Mesodermal cell (in vitro differentiated cells): ENCODE measurements at regions not wholly inside any gene's neighbourhood (a gene's known extent, or its start where the extent isn't known, plus 50 kb on each side); places are given as distances from the start of the nearest gene placed in this dataset.

Experiments used
- H3K27ac ChIP-seq: 2 replicates; pipeline ENCODE4 v1.7.0; 2013; ENCODE audit warnings: mild to moderate bottlenecking, low read depth, low read length, moderate library complexity; ENCODE audit not compliant: severe bottlenecking
- H3K36me3 ChIP-seq: 2 replicates; pipeline ENCODE4 v1.7.1; 2013; ENCODE audit warnings: mild to moderate bottlenecking, low read length, moderate library complexity; ENCODE audit not compliant: control insufficient read depth, insufficient read depth
- H3K4me1 ChIP-seq: one replicate; pipeline ENCODE4 v1.7.1; 2013; ENCODE audit warnings: mild to moderate bottlenecking, low read length; ENCODE audit not compliant: insufficient read depth, control insufficient read depth, poor library complexity, severe bottlenecking
- H3K4me3 ChIP-seq: 2 replicates; pipeline ENCODE4 v1.7.0; 2013; ENCODE audit warnings: low read length, control low read depth, mild to moderate bottlenecking; ENCODE audit not compliant: insufficient read depth, poor library complexity, severe bottlenecking; ENCODE audit errors: extremely low read depth
- H3K9me3 ChIP-seq: 2 replicates; pipeline ENCODE4 v1.7.1; 2013; ENCODE audit warnings: mild to moderate bottlenecking, low read length, moderate library complexity; ENCODE audit not compliant: control insufficient read depth
- WGBS, 2 experiments: methylation state at CpG; one replicate each; pipeline ENCODE4 v1.1.5; 2013; ENCODE audit warnings: missing lambda C conversion rate in 2 of 2; ENCODE audit not compliant: insufficient coverage in 2 of 2; 5-methylcytosine and 5-hydroxymethylcytosine counted together

DNA sequence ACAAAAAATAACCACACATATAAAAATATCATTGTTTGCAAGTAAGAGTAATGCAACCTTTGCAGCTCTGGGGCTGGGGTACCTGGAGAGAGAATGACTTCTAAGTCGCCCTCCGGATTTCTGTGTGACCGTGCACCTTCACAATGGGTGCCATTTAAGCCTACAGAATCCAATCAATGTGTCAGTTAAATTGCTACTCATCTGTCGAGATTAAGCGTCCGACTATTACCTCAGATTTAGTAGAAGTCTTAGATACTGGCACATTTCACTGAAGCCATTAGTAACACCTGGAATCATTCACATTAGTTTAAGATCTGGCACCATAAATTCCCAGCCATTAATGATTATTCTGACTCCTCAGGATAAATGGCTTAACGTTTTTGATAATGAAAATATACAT is 507.3 kb upstream of the MGMT start:
- H3K36me3 ChIP-seq: no peaks in the 10 kb centered on the region
- WGBS, 2 experiments: 92 to 93% methylated on average over 6 of the region's 7 CpGs
- H3K4me3 ChIP-seq: no peak overlapping the region
- H3K4me1 ChIP-seq: no peaks in the 10 kb centered on the region
- H3K9me3 ChIP-seq: no peaks in the 10 kb centered on the region
- H3K27ac ChIP-seq: no peak overlapping the region

DNA sequence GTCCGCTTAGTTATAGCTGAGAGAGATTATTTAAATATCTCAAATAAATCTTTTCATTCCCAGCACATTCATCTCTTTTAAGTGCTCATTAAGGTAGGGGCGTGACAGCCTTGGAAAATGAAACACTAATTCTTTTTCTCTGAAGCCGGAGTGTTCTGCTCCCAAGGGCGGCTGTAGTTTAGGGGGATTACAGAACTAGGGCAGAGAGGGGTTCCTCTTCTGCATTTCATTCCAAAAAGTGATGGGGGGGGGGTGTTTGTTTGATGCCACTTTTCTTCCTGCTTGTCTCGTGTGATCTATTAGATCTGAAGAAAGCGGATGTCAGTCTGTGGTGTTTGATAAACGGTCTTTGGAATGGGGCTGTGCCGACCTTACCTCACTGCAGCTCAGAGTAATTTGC is 506.5 kb upstream of the MGMT start:
- Histone ChIP-seq H3K4me1 (no peaks in the 10 kb centered on the region), H3K4me3 (no peak overlapping the region), H3K36me3 (no peaks in the 10 kb centered on the region), H3K9me3 (no peaks in the 10 kb centered on the region), H3K27ac (no peak overlapping the region)
- WGBS, 2 experiments: 89 to 100% methylated on average over 3 to 4 of the region's 8 CpGs

DNA sequence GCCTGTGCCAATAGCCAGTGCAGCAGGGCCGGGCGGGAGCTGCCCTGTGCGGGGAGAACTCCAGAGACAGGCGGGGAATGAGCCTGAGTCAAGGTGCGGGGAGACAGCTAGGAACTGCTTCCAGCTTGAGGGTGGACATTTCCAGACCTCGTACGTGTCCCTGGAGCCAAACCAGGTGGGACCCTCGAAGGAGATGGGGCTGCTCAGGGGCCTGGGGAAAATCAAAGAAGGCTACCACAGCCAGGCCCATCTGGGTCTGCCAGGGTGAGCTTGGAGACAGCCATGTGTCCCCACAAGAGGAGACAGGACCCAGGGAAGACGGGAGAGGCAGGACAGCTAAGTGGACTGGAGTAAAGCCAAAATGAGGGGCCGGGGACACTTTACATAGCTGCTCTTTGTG is 504.9 kb upstream of the MGMT start:
- WGBS, 2 experiments: 88 to 93% methylated on average over 7 to 10 of the region's 10 CpGs

DNA sequence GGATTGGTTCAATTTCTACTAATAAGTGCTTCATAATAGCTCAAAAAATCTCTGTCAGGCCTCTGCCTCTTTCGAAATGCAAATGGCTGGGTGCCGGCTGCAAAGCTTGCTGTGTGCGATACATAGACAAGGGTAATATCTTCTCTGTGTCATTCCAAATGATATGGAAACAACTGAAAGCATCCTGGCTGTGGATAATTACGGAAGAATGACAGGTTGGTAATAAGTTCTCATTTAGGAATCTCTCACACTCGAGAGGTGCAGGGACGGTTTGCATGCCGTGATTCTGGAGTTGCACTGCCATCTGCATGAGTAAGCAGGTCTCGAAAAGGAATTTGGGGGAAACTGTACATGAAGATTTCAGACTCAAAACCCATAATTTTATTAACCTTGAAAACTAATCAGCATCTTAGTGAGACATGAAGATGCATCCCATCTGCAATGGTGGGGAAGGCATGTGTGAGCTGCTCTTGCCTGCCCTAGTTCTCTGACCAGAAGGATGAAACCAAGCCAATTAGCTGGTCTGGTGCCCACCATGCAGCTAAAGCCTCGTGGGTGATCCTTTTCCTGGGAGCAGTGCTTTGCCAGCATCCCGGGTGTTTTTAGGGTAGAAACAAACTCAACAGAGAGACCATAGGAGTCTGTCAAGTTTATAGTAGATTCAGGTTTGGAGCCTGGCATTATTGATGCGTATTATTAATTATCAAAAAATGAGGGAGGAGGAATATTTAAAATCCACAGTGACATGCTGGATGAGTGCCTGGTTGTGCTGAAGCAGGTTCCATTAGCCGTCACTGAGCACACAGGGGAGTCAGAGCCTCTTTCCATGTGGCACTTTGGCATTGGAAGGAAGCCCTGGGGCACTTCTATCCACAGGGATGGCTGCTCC is 503.6 kb upstream of the MGMT start:
- WGBS, 2 experiments: 80 to 86% methylated on average over 7 to 10 of the region's 12 CpGs
- no peaks in the 10 kb centered on the region for H3K9me3 ChIP-seq

More for the DNA sequence above, 504.9 kb upstream of the MGMT start:
- no peak overlapping the region for H3K4me3 ChIP-seq
- no peaks in the 10 kb centered on the region for H3K9me3 ChIP-seq
- H3K4me1 ChIP-seq: no peaks in the 10 kb centered on the region
- no peaks in the 10 kb centered on the region for H3K36me3 ChIP-seq
- H3K27ac ChIP-seq: no peak overlapping the region

DNA sequence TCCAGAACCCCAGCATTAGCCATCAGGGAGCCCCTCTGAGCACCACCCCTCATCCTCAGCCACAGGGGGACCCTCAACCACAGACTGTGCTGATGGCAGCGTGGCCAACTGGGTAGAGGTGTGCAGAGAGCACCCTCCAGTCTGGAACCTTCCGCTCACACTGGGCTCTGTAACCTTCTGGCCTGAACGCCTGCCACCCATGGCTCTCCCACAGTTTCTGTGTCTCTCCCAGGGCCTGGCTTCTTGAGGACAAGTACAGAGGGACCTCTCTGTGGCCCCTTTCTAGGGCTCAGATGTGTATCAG is 503.0 kb upstream of the MGMT start:
- no peak overlapping the region for H3K4me3 ChIP-seq
- no peaks in the 10 kb centered on the region for H3K36me3 ChIP-seq
- no peaks in the 10 kb centered on the region for H3K9me3 ChIP-seq
- no peak overlapping the region for H3K27ac ChIP-seq
- H3K4me1 ChIP-seq: no peaks in the 10 kb centered on the region
- WGBS, 2 experiments: 55 to 67% methylated on average over 1 to 3 of the region's 3 CpGs

More for the DNA sequence above, 503.6 kb upstream of the MGMT start:
- Histone ChIP-seq H3K4me1 (no peaks in the 10 kb centered on the region), H3K27ac (no peak overlapping the region), H3K4me3 (no peak overlapping the region), H3K36me3 (no peaks in the 10 kb centered on the region)

DNA sequence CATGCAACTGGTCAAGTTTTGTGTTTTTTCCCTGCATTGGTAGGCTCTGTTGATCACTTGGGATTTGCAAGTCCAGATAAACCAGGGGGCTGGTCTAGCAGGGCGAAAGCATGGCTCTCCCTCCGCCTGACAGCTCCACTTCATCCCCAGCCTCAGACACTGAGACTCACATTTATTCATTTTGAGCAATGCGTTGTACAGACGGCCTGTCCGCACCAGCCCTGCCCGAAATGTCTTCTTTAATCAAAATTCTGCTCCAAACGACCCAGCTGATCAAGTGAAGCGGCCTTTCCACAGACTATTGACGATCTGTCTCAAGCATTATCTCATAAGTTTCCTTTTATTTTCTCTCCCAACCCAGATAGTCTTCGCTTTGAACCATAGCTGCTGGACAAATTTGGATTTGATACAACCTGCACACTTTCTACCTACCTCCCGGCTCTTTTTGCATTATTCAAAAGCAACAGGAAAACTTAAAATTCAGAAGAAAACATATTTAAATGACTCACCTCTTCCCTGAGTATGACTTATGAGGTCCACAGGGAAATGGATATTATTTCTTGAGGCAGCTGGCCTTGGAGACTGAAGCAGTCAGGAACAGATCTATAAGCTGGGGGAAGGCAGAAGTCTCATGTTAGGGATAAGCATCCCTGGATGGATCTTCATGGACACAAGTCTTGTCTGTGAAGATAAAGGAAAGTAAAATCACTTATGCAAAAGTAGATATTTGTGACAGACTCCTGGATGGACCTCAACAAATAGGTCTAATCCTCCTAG is 498.9 kb upstream of the MGMT start:
- H3K27ac ChIP-seq: no peak overlapping the region
- WGBS, 2 experiments: 74 to 81% methylated on average over 10 to 11 of the region's 11 CpGs
- no peaks in the 10 kb centered on the region for H3K9me3 ChIP-seq
- no peaks in the 10 kb centered on the region for H3K4me1 ChIP-seq
- H3K36me3 ChIP-seq: no peaks in the 10 kb centered on the region
- H3K4me3 ChIP-seq: no peak overlapping the region

DNA sequence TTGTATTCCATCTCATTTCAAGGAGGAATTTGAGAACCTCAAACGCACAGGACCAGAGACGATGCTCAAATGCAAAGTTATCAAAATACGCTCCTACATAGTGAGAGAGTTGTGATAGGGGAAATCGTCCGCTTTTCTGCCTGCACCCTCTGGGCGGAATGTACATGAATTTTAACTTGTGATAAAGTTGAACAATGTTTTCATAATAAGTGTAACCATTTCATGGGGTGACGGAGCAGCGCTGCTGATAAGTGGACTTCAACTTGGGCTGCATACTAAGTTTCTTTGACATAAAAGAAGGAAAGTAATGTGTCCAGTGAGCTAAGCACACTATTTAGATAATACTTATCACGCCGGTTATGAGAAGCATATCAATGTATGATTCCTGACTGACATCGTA is 497.5 kb upstream of the MGMT start:
- no peaks in the 10 kb centered on the region for H3K4me1 ChIP-seq
- WGBS, 2 experiments: 100% methylated on average over 3 to 4 of the region's 11 CpGs
- H3K9me3 ChIP-seq: no peaks in the 10 kb centered on the region
- H3K27ac ChIP-seq: no peak overlapping the region
- no peak overlapping the region for H3K4me3 ChIP-seq
- H3K36me3 ChIP-seq: no peaks in the 10 kb centered on the region

DNA sequence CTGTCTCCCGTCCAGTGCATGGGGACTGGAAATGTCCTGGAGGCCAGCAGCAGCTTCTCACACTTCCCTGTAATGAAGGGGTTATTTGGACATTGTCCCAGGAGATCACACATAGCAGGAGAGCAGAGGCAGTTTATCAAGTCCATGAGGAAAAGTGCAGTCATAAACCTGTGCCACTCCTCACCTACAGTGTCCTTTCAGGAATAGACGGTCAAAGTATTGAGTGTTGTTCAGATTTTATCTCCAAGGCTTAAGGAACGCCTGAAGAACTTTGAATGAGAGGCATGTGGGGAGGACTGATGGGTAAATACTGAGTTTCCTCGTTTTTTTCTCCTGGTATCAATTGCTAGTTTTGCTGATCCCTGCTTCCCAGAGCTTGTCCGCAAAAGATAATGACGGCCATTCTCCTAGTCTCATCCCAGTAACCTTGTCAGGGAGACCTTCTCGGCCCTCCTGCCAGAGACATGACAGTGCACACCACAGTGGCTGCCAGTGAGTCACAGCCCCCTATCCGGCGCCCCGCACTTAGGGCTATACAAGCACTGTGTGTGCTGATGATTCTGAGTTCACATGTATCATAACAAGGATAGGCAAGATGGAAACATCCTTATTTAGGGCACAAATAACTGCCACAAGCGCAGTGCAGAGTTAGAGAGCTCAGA is 495.5 kb upstream of the MGMT start:
- Histone ChIP-seq H3K27ac (no peak overlapping the region), H3K4me1 (no peaks in the 10 kb centered on the region), H3K4me3 (no peak overlapping the region), H3K9me3 (no peaks in the 10 kb centered on the region), H3K36me3 (no peaks in the 10 kb centered on the region)
- 87 to 90% methylated on average over 4 to 9 of the region's 11 CpGs for WGBS, 2 experiments

DNA sequence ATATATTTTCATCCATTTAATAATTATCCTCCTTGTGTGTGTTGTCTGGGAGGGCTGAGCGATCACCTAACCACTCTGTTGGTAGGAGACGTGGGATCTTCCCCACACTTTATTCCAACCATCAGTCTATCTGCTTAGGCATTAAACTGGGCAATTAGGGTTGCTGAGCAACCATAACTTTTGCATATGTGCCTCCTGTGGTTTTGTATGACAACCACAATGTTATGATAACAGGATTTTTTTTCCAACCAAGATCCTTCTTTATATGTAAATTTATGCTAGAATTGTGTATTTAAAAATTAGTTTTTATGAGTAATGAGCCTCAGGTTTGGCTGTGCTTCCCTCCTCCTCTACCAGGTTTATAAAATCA is 495.0 kb upstream of the MGMT start:
- Histone ChIP-seq H3K9me3 (no peaks in the 10 kb centered on the region), H3K27ac (no peak overlapping the region), H3K4me3 (no peak overlapping the region), H3K4me1 (no peaks in the 10 kb centered on the region), H3K36me3 (no peaks in the 10 kb centered on the region)
- 100% methylated on average over 2 of the region's 2 CpGs; no CpG with 5 or more reads in 1 of the 2 experiments for WGBS, 2 experiments

DNA sequence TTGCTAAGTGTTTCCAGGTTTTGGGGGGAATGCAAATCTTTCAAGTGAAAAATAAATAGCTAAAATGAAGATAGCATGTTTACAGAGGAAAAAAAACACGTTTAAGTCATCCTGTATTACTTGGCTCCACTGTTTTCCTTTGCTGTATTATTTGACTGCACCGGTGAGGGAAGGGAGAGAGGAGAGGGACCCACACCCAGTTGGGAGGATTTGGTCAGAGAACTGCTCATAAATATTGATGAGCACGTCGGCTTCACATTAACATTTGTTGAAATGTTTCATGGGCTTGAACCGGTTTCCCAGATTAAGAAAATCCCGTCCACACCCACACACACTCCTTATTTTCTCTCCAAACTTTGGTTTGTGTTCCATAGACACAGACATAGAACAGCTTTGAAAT is 493.8 kb upstream of the MGMT start:
- no peaks in the 10 kb centered on the region for H3K9me3 ChIP-seq
- H3K36me3 ChIP-seq: no peaks in the 10 kb centered on the region
- no peak overlapping the region for H3K27ac ChIP-seq
- no peak overlapping the region for H3K4me3 ChIP-seq
- WGBS, 2 experiments: 83 to 93% methylated on average over 5 to 6 of the region's 6 CpGs
- no peaks in the 10 kb centered on the region for H3K4me1 ChIP-seq
